ENCODE measurements at regions not wholly inside any gene's neighbourhood (a gene's known extent, or its start where the extent isn't known, plus 50 kb on each side); places are given as distances from the start of the nearest gene placed in this dataset.

DNA sequence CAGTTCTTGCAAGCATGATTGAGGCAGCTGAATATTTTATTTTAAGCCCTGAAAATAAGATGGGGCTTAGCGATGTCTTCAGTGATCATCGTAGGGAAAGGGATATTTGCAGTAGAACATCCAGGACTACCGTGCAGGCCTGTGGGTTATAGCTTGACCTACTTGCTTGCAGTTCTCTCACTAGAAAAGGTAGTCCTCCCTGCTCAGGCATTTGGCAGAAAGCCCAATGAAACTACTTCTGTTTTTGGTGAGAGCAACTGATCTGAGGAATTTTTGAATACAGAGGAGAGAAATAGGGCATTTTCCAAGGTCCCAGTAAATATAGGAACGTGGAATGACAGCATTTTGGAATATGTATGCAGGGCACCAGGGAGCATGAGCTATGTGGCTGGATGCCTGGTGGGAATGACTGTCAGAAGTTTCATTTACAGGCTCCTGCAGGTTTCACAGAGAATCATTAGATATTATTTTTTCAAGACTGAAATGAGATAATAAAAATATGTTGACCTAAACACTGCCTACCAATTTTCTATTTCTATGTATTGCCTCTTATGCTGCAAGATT lies 417.9 kb upstream of the ACTBL2 start:
- Histone ChIP-seq H3K9ac (ENCODE audit: low read length in 5 of 5) (no peak overlapping the region), H3K27me3 (ENCODE audit: control insufficient read depth in 5 of 5, insufficient read depth in 4 of 5, low read length in 5 of 5) (no peaks in the 10 kb centered on the region), H3K27ac (ENCODE audit: low read depth, low read length) (no peak overlapping the region), H3K36me3 (ENCODE audit: control insufficient read depth in 5 of 5, insufficient read depth in 5 of 5, low read length in 5 of 5) (no peaks in the 10 kb centered on the region), H3K9me3 (ENCODE audit: control insufficient read depth in 5 of 5, low read length in 5 of 5) (no peaks in the 10 kb centered on the region), H3K4me3 (ENCODE audit: low read depth in 1 of 5, low read length in 5 of 5) (no peak overlapping the region), H3K4me1 (ENCODE audit: control insufficient read depth in 5 of 5, insufficient read depth in 5 of 5, low read length in 5 of 5) (no peaks in the 10 kb centered on the region)

DNA sequence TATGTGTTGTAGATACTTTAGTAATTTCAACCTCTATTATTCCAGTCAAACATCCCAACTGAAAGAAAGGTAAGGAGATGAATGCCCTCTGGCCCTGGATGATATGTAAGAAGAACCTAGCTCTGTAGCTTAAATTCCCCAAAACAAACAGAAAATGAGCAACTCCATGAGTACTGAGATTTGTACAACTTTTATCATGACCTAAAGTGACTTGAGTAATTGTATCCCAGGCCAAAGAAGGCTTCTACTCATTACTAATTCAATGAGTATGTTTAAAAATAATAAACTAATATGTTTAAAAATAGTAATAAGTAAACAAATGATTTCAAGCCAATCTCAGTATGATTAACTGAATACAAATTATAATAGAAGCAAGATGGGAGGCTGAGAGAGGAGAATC lies 414.0 kb upstream of the ACTBL2 start:
- Histone ChIP-seq H3K4me3 (ENCODE audit: low read depth in 1 of 5, low read length in 5 of 5) (no peak overlapping the region), H3K9me3 (ENCODE audit: control insufficient read depth in 5 of 5, low read length in 5 of 5) (no peaks in the 10 kb centered on the region), H3K27me3 (ENCODE audit: control insufficient read depth in 5 of 5, insufficient read depth in 4 of 5, low read length in 5 of 5) (no peaks in the 10 kb centered on the region), H3K4me1 (ENCODE audit: control insufficient read depth in 5 of 5, insufficient read depth in 5 of 5, low read length in 5 of 5) (no peaks in the 10 kb centered on the region), H3K36me3 (ENCODE audit: control insufficient read depth in 5 of 5, insufficient read depth in 5 of 5, low read length in 5 of 5) (no peaks in the 10 kb centered on the region), H3K9ac (ENCODE audit: low read length in 5 of 5) (no peak overlapping the region), H3K27ac (ENCODE audit: low read depth, low read length) (no peak overlapping the region)

DNA sequence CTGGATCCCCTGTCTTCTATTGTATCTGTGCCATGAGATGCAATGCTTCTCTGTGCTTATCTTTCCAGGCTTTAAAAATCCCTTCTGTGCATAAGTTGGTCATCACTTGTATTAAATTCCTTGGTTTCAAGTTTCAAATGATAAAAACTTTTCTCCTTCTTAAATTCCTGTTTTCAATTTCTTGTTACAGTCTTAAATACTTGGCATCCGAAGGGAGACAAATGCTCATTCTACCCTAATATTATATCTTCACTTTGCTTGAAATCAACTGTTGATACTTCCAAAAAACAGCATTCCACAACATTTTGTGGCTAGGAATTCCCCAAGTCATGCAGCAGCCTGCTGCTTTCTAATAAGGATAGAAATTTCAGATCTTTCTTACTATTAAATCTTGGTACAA lies 413.2 kb upstream of the ACTBL2 start:
- no peaks in the 10 kb centered on the region for H3K9me3 ChIP-seq (ENCODE audit: control insufficient read depth in 5 of 5, low read length in 5 of 5)
- no peaks in the 10 kb centered on the region for H3K27me3 ChIP-seq (ENCODE audit: control insufficient read depth in 5 of 5, insufficient read depth in 4 of 5, low read length in 5 of 5)
- no peak overlapping the region for H3K9ac ChIP-seq (ENCODE audit: low read length in 5 of 5)
- H3K4me1 ChIP-seq (ENCODE audit: control insufficient read depth in 5 of 5, insufficient read depth in 5 of 5, low read length in 5 of 5): no peaks in the 10 kb centered on the region
- H3K27ac ChIP-seq (ENCODE audit: low read depth, low read length): no peak overlapping the region
- H3K36me3 ChIP-seq (ENCODE audit: control insufficient read depth in 5 of 5, insufficient read depth in 5 of 5, low read length in 5 of 5): no peaks in the 10 kb centered on the region
- H3K4me3 ChIP-seq (ENCODE audit: low read depth in 1 of 5, low read length in 5 of 5): no peak overlapping the region

DNA sequence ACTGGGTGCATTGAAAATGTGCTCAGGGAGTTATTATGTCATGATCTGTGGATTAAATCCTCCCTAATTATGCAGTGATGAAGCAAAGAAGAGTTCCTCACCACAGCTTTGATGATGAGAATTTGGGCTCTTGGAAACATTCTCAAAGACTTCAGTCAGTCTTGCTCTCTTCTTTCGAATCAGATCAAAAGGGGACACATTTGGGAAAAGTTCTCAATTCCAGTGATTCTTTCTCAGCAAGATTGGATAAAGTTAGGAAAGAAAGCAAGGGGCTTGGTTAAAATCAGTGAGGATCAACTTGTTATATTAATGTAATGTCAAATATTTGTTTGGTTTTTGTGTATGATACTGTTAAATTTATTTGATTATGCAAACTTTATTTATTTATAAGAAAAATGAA lies 411.3 kb upstream of the ACTBL2 start:
- Histone ChIP-seq H3K36me3 (ENCODE audit: control insufficient read depth in 5 of 5, insufficient read depth in 5 of 5, low read length in 5 of 5) (no peaks in the 10 kb centered on the region), H3K4me1 (ENCODE audit: control insufficient read depth in 5 of 5, insufficient read depth in 5 of 5, low read length in 5 of 5) (no peaks in the 10 kb centered on the region), H3K9ac (ENCODE audit: low read length in 5 of 5) (no peak overlapping the region), H3K27ac (ENCODE audit: low read depth, low read length) (no peak overlapping the region), H3K27me3 (ENCODE audit: control insufficient read depth in 5 of 5, insufficient read depth in 4 of 5, low read length in 5 of 5) (no peaks in the 10 kb centered on the region), H3K4me3 (ENCODE audit: low read depth in 1 of 5, low read length in 5 of 5) (no peak overlapping the region), H3K9me3 (ENCODE audit: control insufficient read depth in 5 of 5, low read length in 5 of 5) (no peaks in the 10 kb centered on the region)

DNA sequence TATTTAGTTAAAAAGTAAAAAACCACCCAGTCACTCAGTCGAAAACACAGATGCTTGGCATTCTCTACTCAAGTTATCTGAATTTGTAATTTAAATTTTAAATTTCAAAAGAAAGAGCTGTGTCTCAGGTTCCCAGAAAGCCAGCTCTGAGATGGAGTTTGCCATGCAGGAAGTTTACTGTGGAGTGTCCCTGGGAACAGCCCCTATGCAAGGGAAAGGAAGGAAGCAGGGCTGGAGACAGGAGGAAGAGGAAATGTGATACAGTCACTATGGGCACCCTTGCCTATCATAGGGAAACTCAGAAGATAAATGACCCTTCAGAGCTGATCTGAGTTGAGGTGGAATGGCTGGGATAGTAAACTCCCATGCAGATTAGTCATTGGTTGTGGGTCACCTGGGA lies 408.8 kb upstream of the ACTBL2 start:
- no peaks in the 10 kb centered on the region for H3K27me3 ChIP-seq (ENCODE audit: control insufficient read depth in 5 of 5, insufficient read depth in 4 of 5, low read length in 5 of 5)
- H3K36me3 ChIP-seq (ENCODE audit: control insufficient read depth in 5 of 5, insufficient read depth in 5 of 5, low read length in 5 of 5): no peaks in the 10 kb centered on the region
- no peak overlapping the region for H3K4me3 ChIP-seq (ENCODE audit: low read depth in 1 of 5, low read length in 5 of 5)
- H3K9ac ChIP-seq (ENCODE audit: low read length in 5 of 5): no peak overlapping the region
- H3K9me3 ChIP-seq (ENCODE audit: control insufficient read depth in 5 of 5, low read length in 5 of 5): no peaks in the 10 kb centered on the region
- H3K4me1 ChIP-seq (ENCODE audit: control insufficient read depth in 5 of 5, insufficient read depth in 5 of 5, low read length in 5 of 5): no peaks in the 10 kb centered on the region
- H3K27ac ChIP-seq (ENCODE audit: low read depth, low read length): no peak overlapping the region

DNA sequence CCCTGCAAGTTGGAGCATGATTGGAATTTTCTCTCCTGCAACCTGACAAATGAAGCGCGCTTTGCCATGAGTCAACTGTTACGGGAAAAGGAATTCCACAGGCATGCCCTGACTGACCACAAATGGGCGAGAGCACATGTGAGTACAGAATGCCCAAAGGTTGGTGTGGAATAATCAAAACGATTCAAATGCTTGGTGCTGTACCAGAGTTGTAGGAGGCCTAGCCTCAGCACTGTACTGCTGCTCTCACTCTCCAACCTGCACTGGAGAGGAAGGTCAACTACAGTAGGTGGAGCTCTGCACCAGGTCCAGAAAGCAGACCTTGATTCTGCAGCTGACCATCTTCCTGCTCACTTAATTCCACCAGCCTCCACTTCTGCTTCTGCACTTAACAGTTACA lies 406.9 kb upstream of the ACTBL2 start:
- H3K4me1 ChIP-seq (ENCODE audit: control insufficient read depth in 5 of 5, insufficient read depth in 5 of 5, low read length in 5 of 5): no peaks in the 10 kb centered on the region
- H3K27me3 ChIP-seq (ENCODE audit: control insufficient read depth in 5 of 5, insufficient read depth in 4 of 5, low read length in 5 of 5): no peaks in the 10 kb centered on the region
- no peak overlapping the region for H3K4me3 ChIP-seq (ENCODE audit: low read depth in 1 of 5, low read length in 5 of 5)
- H3K9me3 ChIP-seq (ENCODE audit: control insufficient read depth in 5 of 5, low read length in 5 of 5): no peaks in the 10 kb centered on the region
- H3K27ac ChIP-seq (ENCODE audit: low read depth, low read length): no peak overlapping the region
- no peaks in the 10 kb centered on the region for H3K36me3 ChIP-seq (ENCODE audit: control insufficient read depth in 5 of 5, insufficient read depth in 5 of 5, low read length in 5 of 5)
- no peak overlapping the region for H3K9ac ChIP-seq (ENCODE audit: low read length in 5 of 5)

DNA sequence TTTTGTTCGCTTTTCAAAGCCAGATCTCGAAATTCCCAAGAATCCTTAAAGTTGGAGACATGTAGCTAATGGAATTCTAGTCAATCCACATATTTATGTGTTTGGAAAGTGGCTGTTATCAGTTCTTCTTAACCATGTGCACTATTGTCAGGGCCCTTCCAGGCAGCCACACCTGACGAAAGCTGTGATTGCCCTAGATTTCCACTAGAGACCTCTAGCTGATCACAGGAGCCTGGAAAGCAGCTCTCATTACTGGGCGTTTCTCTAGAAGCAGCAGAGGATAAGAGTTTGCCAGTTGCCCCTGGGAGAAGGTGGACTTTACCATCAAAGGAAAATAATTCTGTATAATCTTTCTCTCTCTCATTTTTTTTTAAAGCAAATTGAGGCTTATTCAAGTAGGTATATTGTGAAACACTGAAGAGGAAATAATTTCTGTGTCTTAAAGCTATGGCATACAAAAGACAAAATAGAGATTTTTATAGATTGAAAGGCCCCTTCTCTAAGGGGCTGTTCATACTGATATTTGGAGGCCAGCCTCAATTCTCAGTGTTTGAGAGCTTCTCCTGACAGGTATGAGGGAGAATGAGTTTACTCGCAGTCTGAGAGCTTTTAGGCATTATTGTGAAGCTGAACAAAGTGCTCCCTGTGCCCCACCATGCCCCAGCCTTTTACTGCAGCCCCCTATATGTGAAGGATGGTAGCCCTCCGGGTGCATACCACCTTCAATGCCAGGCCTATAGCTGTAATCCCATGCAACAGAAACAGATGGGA lies 405.4 kb upstream of the ACTBL2 start:
- H3K36me3 ChIP-seq (ENCODE audit: control insufficient read depth in 5 of 5, insufficient read depth in 5 of 5, low read length in 5 of 5): no peaks in the 10 kb centered on the region
- H3K27me3 ChIP-seq (ENCODE audit: control insufficient read depth in 5 of 5, insufficient read depth in 4 of 5, low read length in 5 of 5): no peaks in the 10 kb centered on the region
- H3K9me3 ChIP-seq (ENCODE audit: control insufficient read depth in 5 of 5, low read length in 5 of 5): no peaks in the 10 kb centered on the region
- no peak overlapping the region for H3K27ac ChIP-seq (ENCODE audit: low read depth, low read length)
- H3K4me3 ChIP-seq (ENCODE audit: low read depth in 1 of 5, low read length in 5 of 5): no peak overlapping the region
- no peak overlapping the region for H3K9ac ChIP-seq (ENCODE audit: low read length in 5 of 5)
- no peaks in the 10 kb centered on the region for H3K4me1 ChIP-seq (ENCODE audit: control insufficient read depth in 5 of 5, insufficient read depth in 5 of 5, low read length in 5 of 5)

DNA sequence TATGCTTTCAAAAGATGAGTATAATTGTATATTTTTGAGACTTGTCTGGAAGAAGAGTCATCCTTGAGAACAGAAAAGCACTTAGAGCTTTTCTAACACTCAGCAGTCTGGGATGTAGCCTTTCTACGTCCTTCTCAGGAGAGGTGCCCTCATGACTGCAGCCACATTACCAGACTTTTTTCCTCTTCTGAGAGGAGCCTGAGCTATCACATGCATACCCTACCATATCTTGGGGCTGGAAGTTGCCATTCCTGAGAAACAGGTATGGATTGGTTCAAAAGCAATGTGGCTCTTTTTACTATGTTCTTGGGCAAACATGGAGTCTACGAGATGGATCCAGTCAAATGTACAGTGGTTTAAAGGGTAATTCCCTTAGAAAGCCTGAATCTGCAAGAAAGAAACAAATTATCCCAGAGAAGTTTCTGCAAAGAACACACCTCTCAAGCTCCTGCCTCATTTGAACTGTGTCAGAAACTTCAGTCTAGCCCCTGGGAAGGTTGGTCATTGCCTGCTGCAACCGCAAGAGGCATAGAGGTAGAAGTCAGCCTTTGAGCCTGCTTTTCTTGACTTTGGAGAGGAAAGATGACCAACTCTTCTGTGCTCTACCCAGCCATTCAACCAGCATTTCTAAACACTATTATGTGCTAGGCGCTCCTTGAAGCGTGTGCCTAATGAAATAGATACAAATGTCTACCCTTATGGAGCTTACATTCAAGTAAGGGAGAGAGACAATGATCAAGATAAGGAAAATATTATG lies 401.9 kb upstream of the ACTBL2 start:
- Histone ChIP-seq H3K27me3 (ENCODE audit: control insufficient read depth in 5 of 5, insufficient read depth in 4 of 5, low read length in 5 of 5) (no peaks in the 10 kb centered on the region), H3K9me3 (ENCODE audit: control insufficient read depth in 5 of 5, low read length in 5 of 5) (no peaks in the 10 kb centered on the region), H3K9ac (ENCODE audit: low read length in 5 of 5) (no peak overlapping the region), H3K27ac (ENCODE audit: low read depth, low read length) (no peak overlapping the region), H3K4me3 (ENCODE audit: low read depth in 1 of 5, low read length in 5 of 5) (no peak overlapping the region), H3K36me3 (ENCODE audit: control insufficient read depth in 5 of 5, insufficient read depth in 5 of 5, low read length in 5 of 5) (no peaks in the 10 kb centered on the region), H3K4me1 (ENCODE audit: control insufficient read depth in 5 of 5, insufficient read depth in 5 of 5, low read length in 5 of 5) (no peaks in the 10 kb centered on the region)

DNA sequence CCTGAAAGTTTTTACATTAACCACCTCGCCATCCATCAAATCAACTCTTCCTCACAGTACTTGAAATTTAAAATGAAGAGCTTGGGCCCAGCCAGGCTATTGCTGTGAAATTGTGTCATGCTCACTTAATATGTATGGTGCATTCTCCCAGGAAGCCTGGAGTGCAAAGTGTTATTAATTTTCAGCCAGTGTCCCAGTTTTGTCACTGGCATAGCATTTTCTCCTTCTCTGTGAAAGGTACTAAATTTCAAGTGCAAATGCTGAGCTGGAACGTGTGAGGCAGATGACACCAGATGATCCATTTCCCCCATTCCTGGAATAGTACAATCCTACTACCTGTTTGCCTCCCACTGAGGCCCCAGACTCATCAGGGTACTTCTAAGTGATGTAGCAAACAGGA lies 397.6 kb upstream of the ACTBL2 start:
- H3K9me3 ChIP-seq (ENCODE audit: control insufficient read depth in 5 of 5, low read length in 5 of 5): no peaks in the 10 kb centered on the region
- H3K36me3 ChIP-seq (ENCODE audit: control insufficient read depth in 5 of 5, insufficient read depth in 5 of 5, low read length in 5 of 5): no peaks in the 10 kb centered on the region
- no peak overlapping the region for H3K9ac ChIP-seq (ENCODE audit: low read length in 5 of 5)
- no peak overlapping the region for H3K4me3 ChIP-seq (ENCODE audit: low read depth in 1 of 5, low read length in 5 of 5)
- H3K27ac ChIP-seq (ENCODE audit: low read depth, low read length): no peak overlapping the region
- no peaks in the 10 kb centered on the region for H3K27me3 ChIP-seq (ENCODE audit: control insufficient read depth in 5 of 5, insufficient read depth in 4 of 5, low read length in 5 of 5)
- H3K4me1 ChIP-seq (ENCODE audit: control insufficient read depth in 5 of 5, insufficient read depth in 5 of 5, low read length in 5 of 5): peaks cover 0 to 3% (median 0%) of the 10 kb centered on the region in 5 donors

DNA sequence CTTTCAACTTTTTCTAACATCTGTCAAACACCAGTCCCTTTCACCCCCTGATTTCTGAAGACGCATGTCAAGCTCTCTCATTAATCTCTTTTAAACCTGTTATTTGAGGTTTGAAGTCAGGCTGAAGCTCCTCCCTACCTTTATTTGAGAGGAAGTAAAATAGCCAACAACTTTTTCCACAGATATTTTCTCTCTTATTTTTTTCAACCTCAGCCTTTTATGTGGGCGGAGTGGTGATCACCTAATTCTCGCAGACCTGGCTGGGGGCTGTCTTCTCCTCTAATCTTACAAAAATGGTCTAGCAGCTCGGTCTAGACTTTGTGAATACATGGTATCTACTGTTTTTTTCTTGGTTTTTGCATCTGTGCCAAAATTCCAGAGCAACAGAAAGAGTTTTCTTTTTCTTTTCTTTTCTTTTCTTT lies 395.7 kb upstream of the ACTBL2 start:
- Histone ChIP-seq H3K27me3 (ENCODE audit: control insufficient read depth in 5 of 5, insufficient read depth in 4 of 5, low read length in 5 of 5) (no peaks in the 10 kb centered on the region), H3K36me3 (ENCODE audit: control insufficient read depth in 5 of 5, insufficient read depth in 5 of 5, low read length in 5 of 5) (no peaks in the 10 kb centered on the region), H3K4me1 (ENCODE audit: control insufficient read depth in 5 of 5, insufficient read depth in 5 of 5, low read length in 5 of 5) (peaks cover 0 to 3% (median 0%) of the 10 kb centered on the region in 5 donors), H3K9me3 (ENCODE audit: control insufficient read depth in 5 of 5, low read length in 5 of 5) (no peaks in the 10 kb centered on the region), H3K4me3 (ENCODE audit: low read depth in 1 of 5, low read length in 5 of 5) (no peak overlapping the region), H3K27ac (ENCODE audit: low read depth, low read length) (no peak overlapping the region), H3K9ac (ENCODE audit: low read length in 5 of 5) (no peak overlapping the region)
